RPMI7951 (cell line): ENCODE measurements at regions not wholly inside any gene's neighbourhood (a gene's known extent, or its start where the extent isn't known, plus 50 kb on each side); places are given as distances from the start of the nearest gene placed in this dataset.
A peak's percentile ranks its signal among the peaks of the same experiment; 100 is the strongest.
"Not testable (repeated sequence)": the region's sequence is repeated elsewhere in the genome, so short reads cannot be mapped to it uniquely, and the experiment has no call there.

Source experiments
- DNase-seq: peaks from one replicate; pipeline ENCODE4 v3.0.0-alpha.2; 2012; ENCODE audit warnings: low read depth

DNA sequence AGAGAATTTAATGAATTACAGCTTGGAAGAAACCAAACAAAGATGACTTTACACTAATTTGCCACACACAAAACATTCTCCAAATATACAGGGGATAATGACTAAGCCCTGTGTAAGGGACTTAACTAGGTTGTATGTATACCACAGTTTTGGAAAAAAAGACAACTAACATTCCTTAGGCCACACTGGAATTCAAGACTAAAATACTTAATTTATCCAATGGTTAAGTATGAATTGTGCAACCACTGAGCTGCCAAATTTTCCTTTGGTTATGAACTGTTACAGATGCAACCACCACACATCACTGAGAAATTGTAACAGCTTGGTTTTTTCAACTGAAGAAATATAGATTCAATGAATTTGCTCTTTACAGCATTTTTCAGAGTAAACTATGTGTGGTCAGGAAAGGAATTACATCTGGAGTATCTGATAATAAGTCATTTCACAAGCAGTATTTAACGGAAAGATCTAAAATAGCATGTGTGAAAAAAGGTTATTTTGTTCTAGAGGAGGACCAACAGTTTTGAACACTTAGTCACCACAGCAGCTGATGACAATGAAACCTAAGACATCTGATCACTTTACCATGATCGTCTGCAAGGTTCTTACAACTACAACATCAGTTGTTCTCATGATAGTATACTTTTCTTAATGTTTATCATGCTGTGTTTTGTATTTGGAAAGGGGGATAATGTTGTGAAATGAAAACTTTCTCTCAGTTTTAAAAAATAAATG lies 318.8 kb downstream of the BCKDHB start:
- DNase-seq = peak; percentile 83

DNA sequence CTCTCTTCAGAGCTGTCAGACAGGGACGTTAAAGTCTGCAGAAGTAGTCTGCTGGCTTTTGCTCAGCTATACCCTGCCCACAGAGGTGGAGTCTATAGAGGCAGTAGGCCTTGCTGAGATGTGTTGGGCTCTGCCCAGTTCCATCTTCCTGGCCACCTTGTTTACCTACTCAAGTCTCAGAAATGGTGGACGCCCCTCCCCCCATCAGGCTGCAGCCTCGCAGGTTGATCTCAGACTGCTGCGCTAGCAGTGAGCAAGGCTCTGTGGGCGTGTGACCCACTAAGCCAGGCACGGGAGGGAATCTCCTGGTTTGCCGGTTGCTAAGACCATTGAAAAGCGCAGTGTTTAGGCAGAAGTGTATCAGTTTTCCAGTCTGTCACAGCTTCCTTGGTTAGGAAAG lies 305.0 kb downstream of the BCKDHB start:
- DNase-seq = no peak

GRCh38 chr6:80407976-80408375 lies 301.5 kb downstream of the BCKDHB start:
- not testable (repeated sequence) for DNase-seq

- DNase-seq = no peak
Measured at GRCh38 chr6:80404889-80405288, 298.4 kb downstream of the BCKDHB start.

- no peak for DNase-seq
Measured at GRCh38 chr6:80403365-80403764, 296.9 kb downstream of the BCKDHB start.

DNA sequence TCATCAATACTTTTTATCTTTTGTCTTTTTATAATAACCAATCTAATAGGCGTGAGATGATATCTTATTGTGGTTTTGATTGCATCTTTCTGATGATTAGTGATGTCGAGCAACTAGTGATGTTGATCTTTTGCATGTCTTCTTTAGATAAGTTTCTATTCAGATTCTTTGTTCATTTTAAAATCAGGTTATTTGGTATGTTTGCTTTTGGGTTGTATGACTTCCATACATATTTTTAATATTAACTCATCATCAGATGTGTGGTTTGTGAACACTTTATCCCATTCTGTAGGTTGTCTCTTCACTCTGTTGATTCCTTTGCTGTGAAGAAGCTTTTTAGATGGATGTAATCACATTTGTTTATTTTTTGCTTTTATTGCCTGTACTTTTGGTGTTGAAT lies 295.8 kb downstream of the BCKDHB start:
- DNase-seq = no peak
